ENCODE measurements at regions not wholly inside any gene's neighbourhood (a gene's known extent, or its start where the extent isn't known, plus 50 kb on each side); places are given as distances from the start of the nearest gene placed in this dataset.

DNA sequence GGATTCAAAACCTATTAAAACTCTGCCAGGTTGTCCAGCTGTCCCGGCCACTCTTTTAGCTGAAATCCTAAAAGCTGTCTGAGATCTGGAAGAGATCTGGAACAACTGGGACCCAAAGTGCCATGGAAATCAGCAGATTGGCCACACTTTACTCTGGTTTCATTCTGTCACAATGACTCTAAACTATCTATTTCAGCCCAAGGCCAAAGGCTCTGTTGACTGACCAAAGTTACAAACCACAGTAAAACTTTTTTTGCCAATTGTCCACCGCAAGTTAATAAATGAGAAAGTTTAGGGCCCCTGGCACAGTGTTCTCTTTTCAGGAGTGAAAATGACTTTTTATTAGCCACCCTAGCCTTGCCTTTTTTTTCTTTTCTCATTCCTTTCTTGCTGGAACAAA lies 113.4 kb upstream of the CPM start:
- no peaks in the 10 kb centered on the region for H4K20me1 ChIP-seq (ENCODE audit: control insufficient read depth, insufficient read depth, insufficient read length)
- Mint-ChIP-seq H3K27ac (peak overlapping the region in 1 of 3 experiments; percentile 66; a peak in 1 of 7 replicates), H3K27me3 (ENCODE audit: low read depth) (no peaks in the 10 kb centered on the region; the same call in 1 of the 2 replicates), H3K36me3 (ENCODE audit: insufficient read depth in 1 of 3, low read depth in 3 of 3) (no peaks in the 10 kb centered on the region; a peak in 1 of 7 replicates), H3K9me3 (no peaks in the 10 kb centered on the region), H3K4me3 (no peak overlapping the region), H3K4me1 (peaks cover 25 to 34% of the 10 kb centered on the region in 2 experiments)
- no peak overlapping the region for H4K8ac ChIP-seq (replicated peaks; ENCODE audit: insufficient read length, low read depth, low read length)
- no peak overlapping the region for H2BK5ac ChIP-seq (ENCODE audit: insufficient read length, low read length)
- H2AK5ac ChIP-seq (ENCODE audit: insufficient read length, low read length): no peak overlapping the region
- H3T11ph ChIP-seq (ENCODE audit: low read length): no peak overlapping the region
- H3K4ac ChIP-seq (ENCODE audit: low read depth, low read length): no peak overlapping the region
- H3K9me3 ChIP-seq (ENCODE audit: control insufficient read depth, low read depth, low read length): no peaks in the 10 kb centered on the region
- H3K4me1 ChIP-seq (ENCODE audit: insufficient read depth, low read length): peaks cover 2% of the 10 kb centered on the region; the same call in 1 of the 2 replicates
- H3K27me3 ChIP-seq (ENCODE audit: insufficient read depth, low read length): no peaks in the 10 kb centered on the region
- H3K9ac ChIP-seq (ENCODE audit: extremely low read depth, insufficient read length, low read length): no peak overlapping the region
- no peak for TF ChIP-seq CTCF (conservative IDR thresholded peaks at IDR 0.05)
- H2BK15ac ChIP-seq (ENCODE audit: low read depth, low read length): no peak overlapping the region
- no peak overlapping the region for H2BK20ac ChIP-seq (ENCODE audit: low read depth, low read length, poor library complexity, severe bottlenecking)
- no peak overlapping the region for H3K14ac ChIP-seq (ENCODE audit: insufficient read depth, low read length)
- no peak for DNase-seq
- no peak overlapping the region for H3K23ac ChIP-seq (ENCODE audit: insufficient read length, low read depth, low read length)
- H2AFZ ChIP-seq (ENCODE audit: low read length): no peak overlapping the region
- no peak overlapping the region for H3K56ac ChIP-seq (ENCODE audit: insufficient read length, low read depth, low read length)
- H3K18ac ChIP-seq (ENCODE audit: insufficient read length, low read depth, low read length): no peak overlapping the region
- H2BK120ac ChIP-seq (ENCODE audit: low read depth, low read length, poor library complexity, severe bottlenecking): no peak overlapping the region
- no peak overlapping the region for H3K27ac ChIP-seq (ENCODE audit: insufficient read length, low read depth, low read length)
- no CpG with 5 or more reads among the region's 2 CpGs for WGBS (ENCODE audit: extremely low coverage, insufficient read length, low lambda C conversion rate)
- no peaks in the 10 kb centered on the region for H3K23me2 ChIP-seq (ENCODE audit: insufficient read length, low read depth, low read length, poor library complexity, severe bottlenecking)
- H3K79me2 ChIP-seq (ENCODE audit: insufficient read depth, low read length): no peaks in the 10 kb centered on the region
- no peak overlapping the region for H3K4me2 ChIP-seq (ENCODE audit: insufficient read depth, insufficient read length, low read length)
- no peaks in the 10 kb centered on the region for H3K79me1 ChIP-seq (ENCODE audit: insufficient read depth, low read depth, low read length, poor library complexity, severe bottlenecking)
- H4K5ac ChIP-seq (ENCODE audit: insufficient read length, low read depth, low read length): no peak overlapping the region
- H4K91ac ChIP-seq (ENCODE audit: insufficient read length, low read depth, low read length): no peak overlapping the region
- no peak overlapping the region for H2BK12ac ChIP-seq (ENCODE audit: insufficient read length, low read depth, low read length)
